Keratinocyte (primary cell): ENCODE measurements at regions not wholly inside any gene's neighbourhood (a gene's known extent, or its start where the extent isn't known, plus 50 kb on each side); places are given as distances from the start of the nearest gene placed in this dataset.

Source experiments
- CTCF ChIP-seq, 3 experiments: IDR thresholded peaks in 1 of 3; conservative IDR thresholded peaks in 1 of 3; optimal IDR thresholded peaks in 1 of 3; 2 replicates in 2 of 3; 3 replicates in 1 of 3; pipeline versions ENCODE3 to v1.5.1; 2011; ENCODE audit warnings: low read length in 3 of 3, mild to moderate bottlenecking in 3 of 3, moderate library complexity in 2 of 3, control low read depth in 1 of 3, inconsistent platforms in 1 of 3; ENCODE audit not compliant: insufficient read depth in 2 of 3; ENCODE audit errors: extremely low read depth in 1 of 3
- EZH2 ChIP-seq: IDR thresholded peaks from one replicate; pipeline ENCODE4 v1.6.1; 2012; ENCODE audit warnings: inconsistent platforms, mild to moderate bottlenecking, low read length, moderate library complexity

- TF ChIP-seq CTCF (optimal IDR thresholded peaks at IDR 0.05 in 1 of 3, IDR thresholded peaks at IDR 0.05 in 1 of 3, conservative IDR thresholded peaks at IDR 0.05 in 1 of 3; ENCODE audit: extremely low read depth in 1 of 3, insufficient read depth in 2 of 3, low read length in 3 of 3): no peak
- no peak for TF ChIP-seq EZH2
Measured at GRCh38 chr9:71306134-71306533, 184.7 kb upstream of the TRPM3 start.
